GM23248 (cell line): ENCODE measurements at regions not wholly inside any gene's neighbourhood (a gene's known extent, or its start where the extent isn't known, plus 50 kb on each side); places are given as distances from the start of the nearest gene placed in this dataset.

Source experiments
- DNase-seq: peaks from one replicate; pipeline ENCODE4 v3.0.0-alpha.2; 2015
- H2AFZ ChIP-seq: fragments of 200-600 bp; sonication (generic); 2 replicates; pipeline ENCODE4 v1.6.1; 2016; ENCODE audit warnings: antibody characterized with exemption
- H3F3A ChIP-seq: fragments of 200-600 bp; sonication (generic); 2 replicates; pipeline ENCODE4 v1.6.1; 2016; ENCODE audit warnings: mild to moderate bottlenecking, antibody characterized with exemption, mixed run types; ENCODE audit not compliant: insufficient read depth
- H3K27ac ChIP-seq: fragments of 200-600 bp; sonication (generic); 2 replicates; pipeline ENCODE4 v1.5.1; 2016; ENCODE audit warnings: mild to moderate bottlenecking
- H3K27me3 ChIP-seq: fragments of 200-600 bp; sonication (generic); replicated peaks from 2 replicates; pipeline ENCODE4 v1.6.1; 2016; ENCODE audit warnings: mild to moderate bottlenecking; ENCODE audit not compliant: insufficient read depth
- H3K36me3 ChIP-seq: fragments of 200-600 bp; sonication (generic); 2 replicates; pipeline ENCODE4 v1.6.1; 2016; ENCODE audit warnings: low read depth, mild to moderate bottlenecking
- H3K4me1 ChIP-seq: fragments of 200-600 bp; sonication (generic); 2 replicates; pipeline ENCODE4 v1.6.1; 2016; ENCODE audit warnings: mild to moderate bottlenecking; ENCODE audit not compliant: insufficient read depth
- H3K4me2 ChIP-seq: fragments of 200-600 bp; sonication (generic); one replicate; pipeline ENCODE4 v1.6.1; 2016; ENCODE audit warnings: mild to moderate bottlenecking; ENCODE audit not compliant: unreplicated experiment
- H3K4me3 ChIP-seq: fragments of 200-600 bp; sonication (generic); 2 replicates; pipeline ENCODE4 v1.5.1; 2016; ENCODE audit warnings: mild to moderate bottlenecking
- H3K79me2 ChIP-seq: fragments of 200-600 bp; sonication (generic); 2 replicates; pipeline ENCODE4 v1.6.1; 2016; ENCODE audit warnings: mild to moderate bottlenecking; ENCODE audit not compliant: insufficient read depth
- H3K9ac ChIP-seq: fragments of 200-600 bp; sonication (generic); 2 replicates; pipeline ENCODE4 v1.6.1; 2016; ENCODE audit warnings: mild to moderate bottlenecking
- H3K9me2 ChIP-seq: fragments of 200-600 bp; sonication (generic); 2 replicates; pipeline ENCODE4 v1.6.1; 2016; ENCODE audit warnings: mixed run types, mild to moderate bottlenecking, moderate library complexity; ENCODE audit not compliant: insufficient read depth
- H3K9me3 ChIP-seq: fragments of 200-600 bp; sonication (generic); one replicate; pipeline ENCODE4 v1.6.1; 2017; ENCODE audit warnings: low read depth
- H4K20me1 ChIP-seq: fragments of 200-600 bp; sonication (generic); 2 replicates; pipeline ENCODE4 v1.6.0; 2016; ENCODE audit not compliant: insufficient read depth
- EZH2 ChIP-seq: fragments of 200-600 bp; sonication (generic); IDR thresholded peaks from 2 replicates; pipeline ENCODE4 v1.6.1; 2018; ENCODE audit warnings: antibody characterized with exemption, mild to moderate bottlenecking; ENCODE audit not compliant: insufficient read depth, poor library complexity, severe bottlenecking
- EZH2phosphoT487 ChIP-seq: fragments of 200-600 bp; sonication (generic); IDR thresholded peaks from 2 replicates; pipeline ENCODE4 v1.6.1; 2018; ENCODE audit warnings: antibody characterized with exemption, moderate library complexity, mild to moderate bottlenecking, low read depth; ENCODE audit not compliant: insufficient read depth
- WGBS, 2 experiments: methylation state at CpG; one replicate each; pipeline ENCODE4 v1.1.6; 2015 to 2017; ENCODE audit warnings: low lambda C conversion rate in 2 of 2, low coverage in 1 of 2; ENCODE audit errors: missing lambda C conversion rate in 2 of 2; 5-methylcytosine and 5-hydroxymethylcytosine counted together
- in situ Hi-C: fragments of 300-500 bp; cut with MboI; formaldehyde crosslinking; loops from 2 replicates; pipeline ENCODE4 v1.15.0; 2020

GRCh38 chr4:178554352-178554751 lies 1112.1 kb upstream of the AGA start:
- in situ Hi-C loops = no loop called here
- Histone ChIP-seq H3F3A (no peaks in the 10 kb centered on the region), H3K4me2 (no peak overlapping the region), H3K79me2 (no peaks in the 10 kb centered on the region), H3K4me3 (no peak overlapping the region), H3K4me1 (no peaks in the 10 kb centered on the region), H3K27ac (no peak overlapping the region), H2AFZ (no peak overlapping the region), H3K9me3 (no peaks in the 10 kb centered on the region), H3K36me3 (no peaks in the 10 kb centered on the region), H3K9ac (no peak overlapping the region), H3K27me3 (no peaks in the 10 kb centered on the region), H3K9me2 (no peaks in the 10 kb centered on the region), H4K20me1 (no peaks in the 10 kb centered on the region)
- 0% methylated on average over 1 of the region's 1 CpG for WGBS, 2 experiments
- DNase-seq = no peak
- no peak for TF ChIP-seq EZH2phosphoT487
- TF ChIP-seq EZH2 = no peak

DNA sequence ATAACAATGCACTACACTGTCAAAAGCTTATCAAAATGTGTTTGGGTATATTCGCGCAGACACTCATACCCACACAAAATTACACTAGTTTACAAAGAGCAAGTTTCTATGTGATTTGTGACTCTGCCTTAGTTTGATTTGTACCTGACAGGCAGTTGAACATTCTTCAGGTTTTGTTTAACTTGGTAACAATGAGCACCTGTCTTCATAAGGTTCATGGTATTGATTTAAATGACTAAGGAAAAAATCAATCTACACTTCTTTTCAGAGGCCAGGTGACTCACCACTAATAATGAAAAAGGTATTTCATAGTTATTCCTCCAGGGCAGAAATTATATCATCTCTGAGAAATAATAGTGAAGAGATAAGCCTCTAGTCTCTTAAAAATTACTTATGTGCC lies 1114.6 kb upstream of the AGA start:
- H3K9ac ChIP-seq = no peak overlapping the region
- H3K4me1 ChIP-seq = no peaks in the 10 kb centered on the region
- H3K36me3 ChIP-seq = no peaks in the 10 kb centered on the region
- WGBS, 2 experiments = 17 to 18% methylated on average over 2 of the region's 2 CpGs
- no peak for TF ChIP-seq EZH2
- TF ChIP-seq EZH2phosphoT487 = no peak
- no peak overlapping the region for H3K4me2 ChIP-seq
- H4K20me1 ChIP-seq = no peaks in the 10 kb centered on the region
- no peaks in the 10 kb centered on the region for H3F3A ChIP-seq
- no peaks in the 10 kb centered on the region for H3K79me2 ChIP-seq
- in situ Hi-C loops = no loop called here
- H2AFZ ChIP-seq = no peak overlapping the region
- no peak overlapping the region for H3K27ac ChIP-seq
- H3K27me3 ChIP-seq = no peaks in the 10 kb centered on the region
- H3K9me3 ChIP-seq = no peaks in the 10 kb centered on the region
- no peak overlapping the region for H3K4me3 ChIP-seq
- no peaks in the 10 kb centered on the region for H3K9me2 ChIP-seq
- DNase-seq = no peak

GRCh38 chr4:178577933-178578332 lies 1135.7 kb upstream of the AGA start:
- H3K4me3 ChIP-seq = no peak overlapping the region
- TF ChIP-seq EZH2phosphoT487 (no peak), EZH2 (no peak)
- no peak overlapping the region for H3K27ac ChIP-seq
- H3K27me3 ChIP-seq = no peaks in the 10 kb centered on the region
- H3K9me2 ChIP-seq = no peaks in the 10 kb centered on the region
- no peaks in the 10 kb centered on the region for H3K79me2 ChIP-seq
- DNase-seq = no peak
- 26 to 37% methylated on average over 7 of the region's 7 CpGs for WGBS, 2 experiments
- no peaks in the 10 kb centered on the region for H3F3A ChIP-seq
- H4K20me1 ChIP-seq = no peaks in the 10 kb centered on the region
- H3K4me1 ChIP-seq = no peaks in the 10 kb centered on the region
- no peaks in the 10 kb centered on the region for H3K36me3 ChIP-seq
- no peak overlapping the region for H2AFZ ChIP-seq
- no peaks in the 10 kb centered on the region for H3K9me3 ChIP-seq
- H3K4me2 ChIP-seq = no peak overlapping the region
- in situ Hi-C loops = no loop called here
- no peak overlapping the region for H3K9ac ChIP-seq

GRCh38 chr4:178595500-178596138 lies 1153.4 kb upstream of the AGA start:
- no peak for TF ChIP-seq EZH2
- no peak for TF ChIP-seq EZH2phosphoT487
- Histone ChIP-seq H2AFZ (no peak overlapping the region), H4K20me1 (no peaks in the 10 kb centered on the region), H3K9ac (no peak overlapping the region), H3K9me2 (no peaks in the 10 kb centered on the region; the same call in 1 of the 2 replicates), H3K4me3 (no peak overlapping the region), H3K4me1 (no peaks in the 10 kb centered on the region), H3K4me2 (no peak overlapping the region), H3F3A (no peaks in the 10 kb centered on the region), H3K9me3 (no peaks in the 10 kb centered on the region), H3K27ac (no peak overlapping the region), H3K27me3 (no peaks in the 10 kb centered on the region), H3K36me3 (no peaks in the 10 kb centered on the region), H3K79me2 (no peaks in the 10 kb centered on the region)
- no peak for DNase-seq
- in situ Hi-C loops = no loop called here
- WGBS, 2 experiments = 11 to 19% methylated on average over 6 of the region's 6 CpGs

DNA sequence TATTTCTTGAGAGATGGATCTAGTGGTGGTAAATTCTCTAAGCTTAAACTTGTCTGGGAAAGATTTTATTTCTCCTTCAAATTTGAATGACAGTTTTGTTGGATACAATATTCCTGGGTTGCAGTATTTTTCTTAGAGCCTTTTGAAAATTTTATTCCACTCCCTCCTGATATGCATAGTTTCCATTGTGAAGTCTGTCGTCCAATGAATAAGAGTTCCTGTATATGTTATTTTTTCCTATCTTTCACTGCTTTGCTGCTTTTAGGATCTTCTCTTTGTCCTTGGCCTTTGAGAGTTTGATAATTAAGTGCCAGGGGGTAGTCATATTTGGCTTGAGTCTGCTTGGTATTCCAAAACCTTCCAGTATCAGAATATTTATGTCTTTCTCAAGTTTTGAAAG lies 1156.4 kb upstream of the AGA start:
- no peaks in the 10 kb centered on the region; the same call in 1 of the 2 replicates for H3K9me2 ChIP-seq
- in situ Hi-C loops = no loop called here

More for the DNA sequence above, 1156.4 kb upstream of the AGA start:
- DNase-seq = no peak
- WGBS, 2 experiments = 12 to 23% methylated on average over 1 of the region's 1 CpG
- Histone ChIP-seq H3K4me2 (no peak overlapping the region), H3K27ac (no peak overlapping the region), H3K9me3 (no peaks in the 10 kb centered on the region), H4K20me1 (no peaks in the 10 kb centered on the region), H3K4me3 (no peak overlapping the region), H3K79me2 (no peaks in the 10 kb centered on the region), H3K36me3 (no peaks in the 10 kb centered on the region), H3K27me3 (no peaks in the 10 kb centered on the region), H2AFZ (no peak overlapping the region), H3F3A (no peaks in the 10 kb centered on the region), H3K4me1 (no peaks in the 10 kb centered on the region), H3K9ac (no peak overlapping the region)
- TF ChIP-seq EZH2 (no peak), EZH2phosphoT487 (no peak)
